IMR-90 (cell line): ENCODE measurements at regions not wholly inside any gene's neighbourhood (a gene's known extent, or its start where the extent isn't known, plus 50 kb on each side); places are given as distances from the start of the nearest gene placed in this dataset.

Experiments used
- ATAC-seq: fragments of 200-7000 bp; cut with Tn5 transposase; 2 replicates; pipeline ENCODE4 v1.9.1; 2020; ENCODE audit warnings: low read depth, mild to moderate bottlenecking, moderate library complexity
- BruUV-seq: library from RNA; stranded (reverse); fragments of 400-500 nt; replicated peaks from 2 replicates; lab custom pipeline; 2021; lab: Mats Ljungman, UMichigan
- CTCF ChIA-PET: fragments of 300-600 bp; formaldehyde crosslinking; extraction: SDS; loops from one replicate; lab custom pipeline; 2021; ENCODE audit warnings: antibody characterized with exemption; lab: Yijun Ruan, JAX
- POLR2A ChIA-PET: fragments of 300-600 bp; sonication (Branson Sonifier 250); formaldehyde crosslinking; loops from one replicate; lab custom pipeline; 2022; ENCODE audit warnings: antibody characterized with exemption; ENCODE audit not compliant: unreplicated experiment; lab: Charles Lee
- DNase-seq: peaks from one replicate; pipeline ENCODE4 v3.0.0; 2013
- H2AFZ ChIP-seq: replicated peaks from 2 replicates; pipeline ENCODE3; 2013; ENCODE audit warnings: low read length, mild to moderate bottlenecking; ENCODE audit not compliant: poor library complexity
- H2AK5ac ChIP-seq: 2 replicates; pipeline ENCODE4 v1.6.1; 2013; ENCODE audit warnings: low read depth, low read length, inconsistent platforms
- H2AK9ac ChIP-seq: replicated peaks from 2 replicates; pipeline ENCODE3; 2013; ENCODE audit warnings: mild to moderate bottlenecking, low read depth, low read length, moderate library complexity; ENCODE audit not compliant: poor library complexity
- H2BK120ac ChIP-seq: 2 replicates; pipeline ENCODE4 v1.6.1; 2013; ENCODE audit warnings: low read depth, low read length, inconsistent platforms
- H2BK15ac ChIP-seq: 3 replicates; pipeline ENCODE4 v1.6.1; 2013; ENCODE audit warnings: low read depth, low read length, inconsistent platforms
- H2BK20ac ChIP-seq: 2 replicates; pipeline ENCODE4 v1.6.1; 2013; ENCODE audit warnings: low read depth, mild to moderate bottlenecking, inconsistent platforms, low read length, moderate library complexity
- H2BK5ac ChIP-seq: 2 replicates; pipeline ENCODE4 v1.6.1; 2013; ENCODE audit warnings: mild to moderate bottlenecking, low read depth, low read length, inconsistent platforms; ENCODE audit not compliant: poor library complexity, severe bottlenecking
- H3K14ac ChIP-seq: replicated peaks from 2 replicates; pipeline ENCODE4 v1.6.1; 2013; ENCODE audit warnings: low read depth, low read length, inconsistent platforms
- H3K18ac ChIP-seq: 2 replicates; pipeline ENCODE4 v1.6.1; 2013; ENCODE audit warnings: low read depth, low read length, control low read depth
- H3K23ac ChIP-seq: 2 replicates; pipeline ENCODE4 v1.6.1; 2013; ENCODE audit warnings: low read depth, low read length, inconsistent platforms
- H3K27ac ChIP-seq: 2 replicates; pipeline ENCODE4 v1.5.1; 2013; ENCODE audit warnings: mild to moderate bottlenecking, control low read depth, low read length; ENCODE audit not compliant: insufficient read depth
- H3K27me3 ChIP-seq: 2 replicates; pipeline ENCODE4 v1.6.1; 2013; ENCODE audit warnings: low read length; ENCODE audit not compliant: control insufficient read depth, insufficient read depth
- H3K36me3 ChIP-seq: 2 replicates; pipeline ENCODE4 v1.6.1; 2013; ENCODE audit warnings: low read length, mixed read lengths; ENCODE audit not compliant: control insufficient read depth, insufficient read depth
- H3K4ac ChIP-seq: 2 replicates; pipeline ENCODE4 v1.6.1; 2013; ENCODE audit warnings: low read depth, low read length, inconsistent platforms
- H3K4me1 ChIP-seq: 2 replicates; pipeline ENCODE4 v1.6.1; 2013; ENCODE audit warnings: low read length, mixed read lengths; ENCODE audit not compliant: control insufficient read depth, insufficient read depth
- H3K4me2 ChIP-seq: 2 replicates; pipeline ENCODE4 v1.6.1; 2013; ENCODE audit warnings: low read depth, mild to moderate bottlenecking, control low read depth, low read length, moderate library complexity
- H3K4me3 ChIP-seq: 2 replicates; pipeline ENCODE4 v1.5.1; 2013; ENCODE audit warnings: low read depth, mild to moderate bottlenecking, control low read depth, low read length, moderate library complexity; ENCODE audit not compliant: insufficient read depth
- H3K56ac ChIP-seq: 2 replicates; pipeline ENCODE4 v1.6.1; 2013; ENCODE audit warnings: low read length, inconsistent platforms; ENCODE audit not compliant: insufficient read depth; ENCODE audit errors: extremely low read depth
- H3K79me1 ChIP-seq, 2 experiments: 2 replicates each; pipeline ENCODE4 v1.6.1; 2013; ENCODE audit warnings: low read length in 2 of 2, inconsistent platforms in 1 of 2, low read depth in 1 of 2
- H3K9ac ChIP-seq: 2 replicates; pipeline ENCODE4 v1.6.1; 2013; ENCODE audit warnings: low read depth, low read length, control low read depth
- H3K9me1 ChIP-seq: 2 replicates; pipeline ENCODE4 v1.6.1; 2013; ENCODE audit warnings: low read length, inconsistent platforms; ENCODE audit not compliant: insufficient read depth
- H3K9me3 ChIP-seq: 2 replicates; pipeline ENCODE4 v1.6.1; 2013; ENCODE audit warnings: low read length; ENCODE audit not compliant: control insufficient read depth, insufficient read depth
- H4K20me1 ChIP-seq: 2 replicates; pipeline ENCODE4 v1.6.1; 2013; ENCODE audit warnings: low read length, inconsistent platforms; ENCODE audit not compliant: insufficient read depth
- H4K5ac ChIP-seq: 2 replicates; pipeline ENCODE4 v1.6.1; 2013; ENCODE audit warnings: mild to moderate bottlenecking, low read depth, low read length, control low read depth
- H4K8ac ChIP-seq, 2 experiments: 2 replicates each; pipeline ENCODE4 v1.6.1; 2013; ENCODE audit warnings: low read depth in 2 of 2, low read length in 2 of 2, control low read depth in 1 of 2, inconsistent platforms in 1 of 2
- H4K91ac ChIP-seq: 2 replicates; pipeline ENCODE4 v1.6.1; 2013; ENCODE audit warnings: low read depth, low read length, inconsistent platforms; ENCODE audit not compliant: insufficient read depth
- BHLHE40 ChIP-seq: fragments of 150-350 bp; IDR thresholded peaks from 2 replicates; pipeline ENCODE4 v1.6.1; 2016; ENCODE audit warnings: mild to moderate bottlenecking, low read depth, low read length
- FOS ChIP-seq: fragments of 150-350 bp; IDR thresholded peaks from 2 replicates; pipeline ENCODE4 v1.6.1; 2016; ENCODE audit warnings: low read depth, low read length
- MAZ ChIP-seq: IDR thresholded peaks from 2 replicates; pipeline ENCODE4 v1.6.1; 2012; ENCODE audit warnings: low read depth, mild to moderate bottlenecking, low read length, improper control_type of control experiment, moderate library complexity, borderline replicate concordance
- RFX5 ChIP-seq: IDR thresholded peaks from 2 replicates; pipeline ENCODE4 v1.8.0; 2012; ENCODE audit warnings: low read depth, mild to moderate bottlenecking, low read length, moderate library complexity
- USF2 ChIP-seq: fragments of 150-350 bp; IDR thresholded peaks from 2 replicates; pipeline ENCODE4 v1.6.1; 2017; ENCODE audit warnings: mild to moderate bottlenecking, antibody characterized with exemption, low read length, low read depth
- WGBS, 2 experiments: methylation state at CpG; one replicate each; pipeline versions ENCODE4 v1.1.5 to v1.1.7; 2013; ENCODE audit warnings: missing lambda C conversion rate in 2 of 2; ENCODE audit not compliant: insufficient read length in 1 of 2; ENCODE audit errors: extremely low coverage in 2 of 2; 5-methylcytosine and 5-hydroxymethylcytosine counted together
- dilution Hi-C: fragments of 300-500 bp; cut with HindIII; formaldehyde crosslinking; loops from one replicate; pipeline ENCODE4 v1.14.3; 2018; ENCODE audit warnings: low sequenced_read_pairs; ENCODE audit not compliant: unreplicated experiment
- in situ Hi-C: fragments of 300-500 bp; cut with MboI; formaldehyde crosslinking; loops from 3 replicates; pipeline ENCODE4 v1.14.3; 2019; ENCODE audit warnings: low sequenced_read_pairs, inconsistent platforms, mixed read lengths
- intact Hi-C: fragments of 100-400 bp; cut with micrococcal nuclease; formaldehyde crosslinking; loops from 2 replicates; pipeline ENCODE4 v1.10.0; 2022

GRCh38 chr4:17182888-17183287 is 284.4 kb upstream of the LDB2 start:
- peak overlapping the region; percentile 4; the same call in 1 of the 2 replicates for H3K23ac ChIP-seq
- no peaks in the 10 kb centered on the region for H3K4me1 ChIP-seq
- no peak overlapping the region for H2BK120ac ChIP-seq
- no peaks in the 10 kb centered on the region for H3K9me3 ChIP-seq
- ATAC-seq (no peak), DNase-seq (no peak)
- no TSS peak for BruUV-seq
- no peak overlapping the region for H4K8ac ChIP-seq
- H3K9ac ChIP-seq: no peak overlapping the region
- H3K27me3 ChIP-seq: no peaks in the 10 kb centered on the region
- no peak overlapping the region for H3K4me3 ChIP-seq
- TF ChIP-seq USF2 (no peak), BHLHE40 (no peak), RFX5 (no peak), FOS (no peak), MAZ (no peak)
- H2AFZ ChIP-seq: no peak overlapping the region
- no peak overlapping the region for H3K14ac ChIP-seq
- 0 out of 2 replicates have a peak overlapping the region, but pooled peaks have one; percentile 11 for H2AK5ac ChIP-seq
- no peak overlapping the region for H2BK5ac ChIP-seq
- CTCF ChIA-PET: no interaction called here
- intact Hi-C loops (no loop called here), dilution Hi-C loops (no loop called here), in situ Hi-C loops (no loop called here)
- no peak overlapping the region for H3K18ac ChIP-seq
- H3K36me3 ChIP-seq: no peaks in the 10 kb centered on the region
- H4K91ac ChIP-seq: no peak overlapping the region
- no peaks in the 10 kb centered on the region for H4K20me1 ChIP-seq
- H4K5ac ChIP-seq: no peak overlapping the region
- no peak overlapping the region for H3K4me2 ChIP-seq
- no CpG with 5 or more reads among the region's 4 CpGs for WGBS, 2 experiments
- POLR2A ChIA-PET: no interaction called here
- H3K9me1 ChIP-seq: no peaks in the 10 kb centered on the region
- H3K79me1 ChIP-seq: no peaks in the 10 kb centered on the region
- H3K4ac ChIP-seq: no peak overlapping the region
- no peak overlapping the region for H3K27ac ChIP-seq
- no peak overlapping the region for H2BK15ac ChIP-seq
- no peak overlapping the region for H2AK9ac ChIP-seq
- H2BK20ac ChIP-seq: no peak overlapping the region
- H3K56ac ChIP-seq: no peak overlapping the region
